BJ (cell line): ENCODE measurements at regions not wholly inside any gene's neighbourhood (a gene's known extent, or its start where the extent isn't known, plus 50 kb on each side); places are given as distances from the start of the nearest gene placed in this dataset.

Experiments
- CTCF ChIA-PET: fragments of 350-600 bp; formaldehyde crosslinking; extraction: SDS; loops from one replicate; lab custom pipeline; 2021; ENCODE audit warnings: antibody characterized with exemption, inconsistent platforms; lab: Yijun Ruan, JAX
- POLR2A ChIA-PET: fragments of 300-600 bp; sonication (Branson Sonifier 250); formaldehyde crosslinking; extraction: SDS; loops from one replicate; lab custom pipeline; 2021; ENCODE audit warnings: antibody characterized with exemption; lab: Charles Lee
- DNase-seq: peaks from one replicate; pipeline ENCODE4 v3.0.0-alpha.2; 2011; ENCODE audit warnings: low read depth
- H3K27me3 ChIP-seq: 2 replicates; pipeline ENCODE4 v1.6.0; 2011; ENCODE audit warnings: low read length; ENCODE audit not compliant: control insufficient read depth, insufficient read depth
- H3K36me3 ChIP-seq: 2 replicates; pipeline ENCODE4 v1.5.1; 2011; ENCODE audit warnings: low read length; ENCODE audit not compliant: control insufficient read depth, insufficient read depth
- H3K4me3 ChIP-seq: 2 replicates; pipeline ENCODE4 v1.5.1; 2011; ENCODE audit warnings: low read depth, mild to moderate bottlenecking, control low read depth, low read length
- CTCF ChIP-seq: IDR thresholded peaks from 2 replicates; pipeline ENCODE4 v1.5.1; 2011; ENCODE audit warnings: low read depth, mild to moderate bottlenecking, control low read depth, inconsistent platforms, low read length, moderate library complexity; ENCODE audit not compliant: insufficient read depth

- no peak overlapping the region for H3K4me3 ChIP-seq
- H3K27me3 ChIP-seq, result no peaks in the 10 kb centered on the region
- TF ChIP-seq CTCF, result no peak
- no peaks in the 10 kb centered on the region for H3K36me3 ChIP-seq
- POLR2A ChIA-PET, result no interaction called here
- CTCF ChIA-PET, result no interaction called here
- DNase-seq, result no peak
Measured at GRCh38 chr3:118772547-118773011, 262.1 kb downstream of the IGSF11 start.

- DNase-seq, result no peak
- CTCF ChIA-PET, result no interaction called here
- POLR2A ChIA-PET, result no interaction called here
- H3K4me3 ChIP-seq, result no peak overlapping the region
- H3K36me3 ChIP-seq, result no peaks in the 10 kb centered on the region
- no peak for TF ChIP-seq CTCF
- no peaks in the 10 kb centered on the region for H3K27me3 ChIP-seq
Measured at GRCh38 chr3:118775021-118775420, 259.6 kb downstream of the IGSF11 start.

- ChIA-PET POLR2A (no interaction called here), CTCF (no interaction called here)
- TF ChIP-seq CTCF, result no peak
- H3K4me3 ChIP-seq, result no peak overlapping the region
- H3K27me3 ChIP-seq, result no peaks in the 10 kb centered on the region
- H3K36me3 ChIP-seq, result no peaks in the 10 kb centered on the region
- DNase-seq, result no peak
Measured at GRCh38 chr3:118778201-118778600, 256.4 kb downstream of the IGSF11 start.

GRCh38 chr3:118781232-118781631, 253.4 kb downstream of the IGSF11 start:
- POLR2A ChIA-PET, result no interaction called here
- Histone ChIP-seq H3K4me3 (no peak overlapping the region), H3K36me3 (no peaks in the 10 kb centered on the region), H3K27me3 (no peaks in the 10 kb centered on the region)
- TF ChIP-seq CTCF, result no peak
- no peak for DNase-seq
- CTCF ChIA-PET, result no interaction called here

- no peaks in the 10 kb centered on the region for H3K36me3 ChIP-seq
- DNase-seq, result no peak
- TF ChIP-seq CTCF, result no peak
- ChIA-PET CTCF (no interaction called here), POLR2A (no interaction called here)
- H3K27me3 ChIP-seq, result no peaks in the 10 kb centered on the region
- no peak overlapping the region for H3K4me3 ChIP-seq
Measured at GRCh38 chr3:118781839-118782238, 252.8 kb downstream of the IGSF11 start.
